Panc1 (cell line): ENCODE measurements at regions not wholly inside any gene's neighbourhood (a gene's known extent, or its start where the extent isn't known, plus 50 kb on each side); places are given as distances from the start of the nearest gene placed in this dataset.

Source experiments
- ATAC-seq: fragments of 200-7000 bp; cut with Tn5 transposase; 2 replicates; pipeline ENCODE4 v1.9.1; 2020; ENCODE audit warnings: mild to moderate bottlenecking, moderate library complexity
- BruUV-seq: library from RNA; stranded (reverse); fragments of 400-500 nt; replicated peaks from 2 replicates; lab custom pipeline; 2021; lab: Mats Ljungman, UMichigan
- CTCF ChIA-PET: fragments of 300-600 bp; sonication (Branson Sonifier 250); formaldehyde crosslinking; loops from one replicate; lab custom pipeline; 2022; ENCODE audit warnings: antibody characterized with exemption; lab: Charles Lee
- POLR2A ChIA-PET: fragments of 300-600 bp; sonication (Branson Sonifier 250); formaldehyde crosslinking; loops from one replicate; lab custom pipeline; 2022; ENCODE audit warnings: antibody characterized with exemption; lab: Charles Lee
- DNase-seq: peaks from one replicate; pipeline ENCODE4 v3.0.0-alpha.2; 2010; ENCODE audit warnings: low read depth, low spot score
- H3K27ac ChIP-seq: 2 replicates; pipeline ENCODE4 v1.5.1; 2011; ENCODE audit warnings: mild to moderate bottlenecking, low read length, inconsistent platforms
- H3K27me3 ChIP-seq: fragments of 200-500 bp; sonication (Bioruptor generic); 2 replicates; pipeline ENCODE4 v1.6.0; 2014; ENCODE audit warnings: low read length, inconsistent platforms; ENCODE audit not compliant: control insufficient read depth, insufficient read depth
- H3K36me3 ChIP-seq: fragments of 200-500 bp; sonication (Bioruptor generic); 2 replicates; pipeline ENCODE4 v1.5.1; 2014; ENCODE audit warnings: inconsistent platforms, mild to moderate bottlenecking, low read length, moderate library complexity; ENCODE audit not compliant: control insufficient read depth, insufficient read depth
- H3K4me1 ChIP-seq: 2 replicates; pipeline ENCODE4 v1.5.1; 2011; ENCODE audit warnings: inconsistent platforms, mild to moderate bottlenecking, low read length, moderate library complexity; ENCODE audit not compliant: control insufficient read depth, insufficient read depth
- H3K4me3 ChIP-seq, 2 experiments: 2 replicates each; pipeline ENCODE4 v1.5.1; 2011 to 2012; ENCODE audit warnings: low read depth in 2 of 2, low read length in 2 of 2, mild to moderate bottlenecking in 2 of 2, inconsistent platforms in 1 of 2, moderate library complexity in 1 of 2
- H3K9me3 ChIP-seq: fragments of 200-500 bp; sonication (Bioruptor generic); 2 replicates; pipeline ENCODE4 v1.5.1; 2014; ENCODE audit warnings: low read depth, mild to moderate bottlenecking, inconsistent platforms, low read length, moderate library complexity; ENCODE audit not compliant: control insufficient read depth, insufficient read depth
- POLR2AphosphoS5 ChIP-seq: IDR thresholded peaks from 2 replicates; pipeline ENCODE4 v1.6.1; 2012; ENCODE audit warnings: mild to moderate bottlenecking, low read depth, low read length, moderate library complexity
- SIN3A ChIP-seq: IDR thresholded peaks from 2 replicates; pipeline ENCODE4 v1.6.1; 2012; ENCODE audit warnings: low read depth, mild to moderate bottlenecking, low read length, moderate library complexity, borderline replicate concordance; ENCODE audit not compliant: insufficient read depth
- TCF7L2 ChIP-seq: IDR thresholded peaks from 2 replicates; pipeline ENCODE4 v1.6.1; 2011; ENCODE audit warnings: mild to moderate bottlenecking, low read depth, low read length, inconsistent platforms
- in situ Hi-C: cut with HindIII; loops from 2 replicates; pipeline ENCODE4 v1.10.0; 2016; ENCODE audit warnings: low sequenced_read_pairs, low pct_unique_long_range_greater_than_20kb
- intact Hi-C: fragments of 100-400 bp; cut with micrococcal nuclease; formaldehyde crosslinking; loops from one replicate; pipeline ENCODE4 v1.10.0; 2022; ENCODE audit not compliant: unreplicated experiment
- TF ChIP-seq, protein P1 (sequence below): fragments of 450-650 bp; IDR thresholded peaks from 2 replicates; pipeline ENCODE4 v1.5.1; 2017; ENCODE audit warnings: mild to moderate bottlenecking
- TF ChIP-seq, protein P2 (sequence below), 2 experiments: IDR thresholded peaks; 2 replicates each; pipeline ENCODE4 v1.6.1; 2011 to 2012; ENCODE audit warnings: low read depth in 2 of 2, control low read depth in 1 of 2, low read length in 1 of 2, mild to moderate bottlenecking in 1 of 2, moderate library complexity in 1 of 2; ENCODE audit not compliant: insufficient read depth in 1 of 2

DNA sequence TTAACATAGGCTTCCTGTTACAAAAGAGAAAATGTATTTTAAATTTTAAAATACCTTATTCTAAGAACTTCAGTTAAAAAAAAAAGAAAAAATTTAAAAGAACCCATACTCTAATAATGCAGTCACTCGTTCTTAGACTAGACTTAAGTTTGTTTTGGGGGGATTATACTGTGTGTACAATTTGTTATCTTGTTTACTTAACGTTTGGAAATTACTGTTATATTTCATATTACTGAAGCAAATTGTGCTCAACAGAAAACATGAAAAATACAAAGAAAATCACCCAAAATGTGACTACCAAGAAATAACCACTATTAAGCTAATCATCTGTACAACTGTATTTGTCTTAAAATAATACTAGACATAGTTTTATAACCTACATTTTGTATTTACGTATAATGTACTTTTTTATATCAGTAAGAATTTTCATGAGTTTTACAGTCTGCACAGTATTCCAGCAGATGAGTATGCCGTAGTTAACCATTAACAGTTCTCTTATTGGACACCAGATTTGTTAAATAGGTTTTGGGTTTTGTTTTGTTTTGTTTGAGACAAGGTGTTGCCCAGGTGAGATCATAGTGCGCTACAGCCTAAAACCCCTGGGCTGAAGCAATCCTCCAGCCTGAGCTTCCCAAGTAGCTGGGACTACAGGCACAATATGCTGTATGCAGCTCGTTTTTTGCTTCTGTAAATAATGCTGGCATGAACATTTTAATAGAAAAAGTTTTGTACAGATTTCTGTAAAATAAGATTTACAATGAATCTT lies 88.8 kb upstream of the CHD2 start:
- Histone ChIP-seq H3K9me3 (no peaks in the 10 kb centered on the region), H3K4me3 (peak overlapping the region; percentile 44 to 66), H3K36me3 (no peaks in the 10 kb centered on the region; the same call in 1 of the 2 replicates), H3K27ac (peak overlapping the region; percentile 100), H3K27me3 (no peaks in the 10 kb centered on the region), H3K4me1 (peaks cover 36% of the 10 kb centered on the region)
- ChIA-PET CTCF (no interaction called here), POLR2A (interaction anchor here (0.6 to 5.3 kb wide), 7 partner anchors 8 to 114 kb away, joined by 3 to 84 read pairs (median 3); no protein-coding TSS in a partner anchor)
- TSS peak; percentile 93 for BruUV-seq
- TF ChIP-seq POLR2AphosphoS5 (no peak), TCF7L2 (no peak), SIN3A (no peak)
- TF ChIP-seq, protein P1, sequence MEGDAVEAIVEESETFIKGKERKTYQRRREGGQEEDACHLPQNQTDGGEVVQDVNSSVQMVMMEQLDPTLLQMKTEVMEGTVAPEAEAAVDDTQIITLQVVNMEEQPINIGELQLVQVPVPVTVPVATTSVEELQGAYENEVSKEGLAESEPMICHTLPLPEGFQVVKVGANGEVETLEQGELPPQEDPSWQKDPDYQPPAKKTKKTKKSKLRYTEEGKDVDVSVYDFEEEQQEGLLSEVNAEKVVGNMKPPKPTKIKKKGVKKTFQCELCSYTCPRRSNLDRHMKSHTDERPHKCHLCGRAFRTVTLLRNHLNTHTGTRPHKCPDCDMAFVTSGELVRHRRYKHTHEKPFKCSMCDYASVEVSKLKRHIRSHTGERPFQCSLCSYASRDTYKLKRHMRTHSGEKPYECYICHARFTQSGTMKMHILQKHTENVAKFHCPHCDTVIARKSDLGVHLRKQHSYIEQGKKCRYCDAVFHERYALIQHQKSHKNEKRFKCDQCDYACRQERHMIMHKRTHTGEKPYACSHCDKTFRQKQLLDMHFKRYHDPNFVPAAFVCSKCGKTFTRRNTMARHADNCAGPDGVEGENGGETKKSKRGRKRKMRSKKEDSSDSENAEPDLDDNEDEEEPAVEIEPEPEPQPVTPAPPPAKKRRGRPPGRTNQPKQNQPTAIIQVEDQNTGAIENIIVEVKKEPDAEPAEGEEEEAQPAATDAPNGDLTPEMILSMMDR = no peak
- TF ChIP-seq, protein P2, sequence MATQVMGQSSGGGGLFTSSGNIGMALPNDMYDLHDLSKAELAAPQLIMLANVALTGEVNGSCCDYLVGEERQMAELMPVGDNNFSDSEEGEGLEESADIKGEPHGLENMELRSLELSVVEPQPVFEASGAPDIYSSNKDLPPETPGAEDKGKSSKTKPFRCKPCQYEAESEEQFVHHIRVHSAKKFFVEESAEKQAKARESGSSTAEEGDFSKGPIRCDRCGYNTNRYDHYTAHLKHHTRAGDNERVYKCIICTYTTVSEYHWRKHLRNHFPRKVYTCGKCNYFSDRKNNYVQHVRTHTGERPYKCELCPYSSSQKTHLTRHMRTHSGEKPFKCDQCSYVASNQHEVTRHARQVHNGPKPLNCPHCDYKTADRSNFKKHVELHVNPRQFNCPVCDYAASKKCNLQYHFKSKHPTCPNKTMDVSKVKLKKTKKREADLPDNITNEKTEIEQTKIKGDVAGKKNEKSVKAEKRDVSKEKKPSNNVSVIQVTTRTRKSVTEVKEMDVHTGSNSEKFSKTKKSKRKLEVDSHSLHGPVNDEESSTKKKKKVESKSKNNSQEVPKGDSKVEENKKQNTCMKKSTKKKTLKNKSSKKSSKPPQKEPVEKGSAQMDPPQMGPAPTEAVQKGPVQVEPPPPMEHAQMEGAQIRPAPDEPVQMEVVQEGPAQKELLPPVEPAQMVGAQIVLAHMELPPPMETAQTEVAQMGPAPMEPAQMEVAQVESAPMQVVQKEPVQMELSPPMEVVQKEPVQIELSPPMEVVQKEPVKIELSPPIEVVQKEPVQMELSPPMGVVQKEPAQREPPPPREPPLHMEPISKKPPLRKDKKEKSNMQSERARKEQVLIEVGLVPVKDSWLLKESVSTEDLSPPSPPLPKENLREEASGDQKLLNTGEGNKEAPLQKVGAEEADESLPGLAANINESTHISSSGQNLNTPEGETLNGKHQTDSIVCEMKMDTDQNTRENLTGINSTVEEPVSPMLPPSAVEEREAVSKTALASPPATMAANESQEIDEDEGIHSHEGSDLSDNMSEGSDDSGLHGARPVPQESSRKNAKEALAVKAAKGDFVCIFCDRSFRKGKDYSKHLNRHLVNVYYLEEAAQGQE (IDR thresholded peaks at IDR 0.05; ENCODE audit: insufficient read depth in 1 of 2, low read depth in 2 of 2, low read length in 1 of 2) = no peak
- in situ Hi-C loops (no loop called here), intact Hi-C loops (loop anchor here (2.0 kb wide), 1 partner anchor 71 kb away; no protein-coding TSS in a partner anchor)
- ATAC-seq (no peak), DNase-seq (no peak)

DNA sequence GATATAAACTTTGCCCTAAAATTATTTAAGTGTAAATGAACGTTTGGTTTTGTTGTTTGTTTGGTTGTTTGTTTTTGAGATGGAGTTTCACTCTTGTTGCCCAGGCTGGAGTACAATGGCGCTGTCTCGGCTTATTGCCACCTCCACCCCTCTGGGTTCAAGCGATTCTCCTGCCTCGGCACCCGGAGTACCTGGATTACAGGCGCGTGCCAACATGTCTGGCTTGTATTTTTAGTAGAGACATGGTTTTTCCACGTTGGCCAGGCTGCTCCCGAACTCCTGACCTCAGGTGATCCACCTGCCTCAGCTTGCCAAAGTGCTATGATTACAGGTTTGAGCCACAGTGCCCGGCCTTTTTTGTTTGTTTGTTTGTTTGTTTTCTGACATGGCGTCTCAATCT lies 87.9 kb upstream of the CHD2 start:
- no peak for DNase-seq
- TF ChIP-seq SIN3A (no peak), POLR2AphosphoS5 (no peak), TCF7L2 (no peak)
- TF ChIP-seq, protein P2 (IDR thresholded peaks at IDR 0.05; ENCODE audit: insufficient read depth in 1 of 2, low read depth in 2 of 2, low read length in 1 of 2) = no peak
- TF ChIP-seq, protein P1 = no peak
- no peaks in the 10 kb centered on the region for H3K9me3 ChIP-seq
- peak overlapping the region; percentile 19 to 44; a peak in 3 of 4 replicates for H3K4me3 ChIP-seq
- no peak for ATAC-seq
- CTCF ChIA-PET = no interaction called here
- POLR2A ChIA-PET = interaction anchor here (0.6 to 5.3 kb wide), 2 partner anchors 10 to 72 kb away, joined by 3 to 84 read pairs; no protein-coding TSS in a partner anchor
- H3K27me3 ChIP-seq = no peaks in the 10 kb centered on the region
- H3K36me3 ChIP-seq = no peaks in the 10 kb centered on the region; the same call in 1 of the 2 replicates
- BruUV-seq = no TSS peak
- peak overlapping the region; percentile 100 for H3K27ac ChIP-seq
- intact Hi-C loops (no loop called here), in situ Hi-C loops (no loop called here)
- H3K4me1 ChIP-seq = peaks cover 39% of the 10 kb centered on the region
